ENCODE measurements at regions not wholly inside any gene's neighbourhood (a gene's known extent, or its start where the extent isn't known, plus 50 kb on each side); places are given as distances from the start of the nearest gene placed in this dataset.

- TF ChIP-seq, protein P1, sequence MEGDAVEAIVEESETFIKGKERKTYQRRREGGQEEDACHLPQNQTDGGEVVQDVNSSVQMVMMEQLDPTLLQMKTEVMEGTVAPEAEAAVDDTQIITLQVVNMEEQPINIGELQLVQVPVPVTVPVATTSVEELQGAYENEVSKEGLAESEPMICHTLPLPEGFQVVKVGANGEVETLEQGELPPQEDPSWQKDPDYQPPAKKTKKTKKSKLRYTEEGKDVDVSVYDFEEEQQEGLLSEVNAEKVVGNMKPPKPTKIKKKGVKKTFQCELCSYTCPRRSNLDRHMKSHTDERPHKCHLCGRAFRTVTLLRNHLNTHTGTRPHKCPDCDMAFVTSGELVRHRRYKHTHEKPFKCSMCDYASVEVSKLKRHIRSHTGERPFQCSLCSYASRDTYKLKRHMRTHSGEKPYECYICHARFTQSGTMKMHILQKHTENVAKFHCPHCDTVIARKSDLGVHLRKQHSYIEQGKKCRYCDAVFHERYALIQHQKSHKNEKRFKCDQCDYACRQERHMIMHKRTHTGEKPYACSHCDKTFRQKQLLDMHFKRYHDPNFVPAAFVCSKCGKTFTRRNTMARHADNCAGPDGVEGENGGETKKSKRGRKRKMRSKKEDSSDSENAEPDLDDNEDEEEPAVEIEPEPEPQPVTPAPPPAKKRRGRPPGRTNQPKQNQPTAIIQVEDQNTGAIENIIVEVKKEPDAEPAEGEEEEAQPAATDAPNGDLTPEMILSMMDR (IDR thresholded peaks at IDR 0.05; ENCODE audit: borderline replicate concordance, extremely low read depth, low read length, poor library complexity, severe bottlenecking), result no peak
- no peak for TF ChIP-seq EZH2 (IDR thresholded peaks at IDR 0.05; ENCODE audit: borderline replicate concordance, low read depth, low read length, severe bottlenecking)
These were observed 632.6 kb upstream of the KCND2 start for GRCh38 chr7:119640326-119640725.

Data from DND-41 (cell line).